ENCODE measurements at regions not wholly inside any gene's neighbourhood (a gene's known extent, or its start where the extent isn't known, plus 50 kb on each side); places are given as distances from the start of the nearest gene placed in this dataset.

GRCh38 chr6:5832668-5833067 lies 174.1 kb downstream of the NRN1 start:
- TF ChIP-seq, protein P1, sequence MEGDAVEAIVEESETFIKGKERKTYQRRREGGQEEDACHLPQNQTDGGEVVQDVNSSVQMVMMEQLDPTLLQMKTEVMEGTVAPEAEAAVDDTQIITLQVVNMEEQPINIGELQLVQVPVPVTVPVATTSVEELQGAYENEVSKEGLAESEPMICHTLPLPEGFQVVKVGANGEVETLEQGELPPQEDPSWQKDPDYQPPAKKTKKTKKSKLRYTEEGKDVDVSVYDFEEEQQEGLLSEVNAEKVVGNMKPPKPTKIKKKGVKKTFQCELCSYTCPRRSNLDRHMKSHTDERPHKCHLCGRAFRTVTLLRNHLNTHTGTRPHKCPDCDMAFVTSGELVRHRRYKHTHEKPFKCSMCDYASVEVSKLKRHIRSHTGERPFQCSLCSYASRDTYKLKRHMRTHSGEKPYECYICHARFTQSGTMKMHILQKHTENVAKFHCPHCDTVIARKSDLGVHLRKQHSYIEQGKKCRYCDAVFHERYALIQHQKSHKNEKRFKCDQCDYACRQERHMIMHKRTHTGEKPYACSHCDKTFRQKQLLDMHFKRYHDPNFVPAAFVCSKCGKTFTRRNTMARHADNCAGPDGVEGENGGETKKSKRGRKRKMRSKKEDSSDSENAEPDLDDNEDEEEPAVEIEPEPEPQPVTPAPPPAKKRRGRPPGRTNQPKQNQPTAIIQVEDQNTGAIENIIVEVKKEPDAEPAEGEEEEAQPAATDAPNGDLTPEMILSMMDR (IDR thresholded peaks at IDR 0.05): no peak
- TF ChIP-seq POLR2AphosphoS5 (IDR thresholded peaks at IDR 0.05; ENCODE audit: low read depth, low read length): no peak

Measured in Panc1 (cell line).